ENCODE measurements at regions not wholly inside any gene's neighbourhood (a gene's known extent, or its start where the extent isn't known, plus 50 kb on each side); places are given as distances from the start of the nearest gene placed in this dataset.

DNA sequence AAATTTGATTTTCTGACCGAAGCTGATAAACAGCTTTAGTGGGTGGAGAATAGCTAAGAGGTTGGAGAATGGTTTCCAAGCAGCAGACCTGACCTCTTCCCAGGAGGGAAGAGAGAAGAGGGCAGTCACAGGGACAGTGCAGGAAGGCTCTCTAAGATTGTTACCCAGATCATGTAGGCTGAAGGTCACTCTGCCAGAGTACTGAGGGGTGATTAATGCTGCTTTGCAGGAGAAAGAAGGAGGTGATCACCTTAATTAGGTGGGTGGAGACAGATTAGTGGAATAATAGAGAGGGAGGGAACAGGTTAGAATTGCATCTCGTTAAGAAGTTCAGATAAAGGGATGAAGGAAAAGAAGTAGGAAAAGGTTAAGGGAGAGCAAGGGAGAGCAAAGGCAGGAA, 440.5 kb downstream of the BRINP1 start:
- H3K36me3 ChIP-seq (ENCODE audit: control insufficient read depth, insufficient read depth, low read length): no peaks in the 10 kb centered on the region
- POLR2A ChIA-PET: no interaction called here
- Mint-ChIP-seq H3K4me3 (ENCODE audit: unreplicated experiment) (no peak overlapping the region), H3K36me3 (ENCODE audit: insufficient read depth, unreplicated experiment) (no peaks in the 10 kb centered on the region), H3K27me3 (ENCODE audit: insufficient read depth, unreplicated experiment) (peaks cover 5% of the 10 kb centered on the region), H3K27ac (ENCODE audit: unreplicated experiment) (no peak overlapping the region), H3K4me1 (ENCODE audit: low read depth, unreplicated experiment) (no peaks in the 10 kb centered on the region), H3K9me3 (ENCODE audit: unreplicated experiment) (no peaks in the 10 kb centered on the region)
- CTCF ChIA-PET: no interaction called here
- DNase-seq: no peak
- TF ChIP-seq, protein P1, sequence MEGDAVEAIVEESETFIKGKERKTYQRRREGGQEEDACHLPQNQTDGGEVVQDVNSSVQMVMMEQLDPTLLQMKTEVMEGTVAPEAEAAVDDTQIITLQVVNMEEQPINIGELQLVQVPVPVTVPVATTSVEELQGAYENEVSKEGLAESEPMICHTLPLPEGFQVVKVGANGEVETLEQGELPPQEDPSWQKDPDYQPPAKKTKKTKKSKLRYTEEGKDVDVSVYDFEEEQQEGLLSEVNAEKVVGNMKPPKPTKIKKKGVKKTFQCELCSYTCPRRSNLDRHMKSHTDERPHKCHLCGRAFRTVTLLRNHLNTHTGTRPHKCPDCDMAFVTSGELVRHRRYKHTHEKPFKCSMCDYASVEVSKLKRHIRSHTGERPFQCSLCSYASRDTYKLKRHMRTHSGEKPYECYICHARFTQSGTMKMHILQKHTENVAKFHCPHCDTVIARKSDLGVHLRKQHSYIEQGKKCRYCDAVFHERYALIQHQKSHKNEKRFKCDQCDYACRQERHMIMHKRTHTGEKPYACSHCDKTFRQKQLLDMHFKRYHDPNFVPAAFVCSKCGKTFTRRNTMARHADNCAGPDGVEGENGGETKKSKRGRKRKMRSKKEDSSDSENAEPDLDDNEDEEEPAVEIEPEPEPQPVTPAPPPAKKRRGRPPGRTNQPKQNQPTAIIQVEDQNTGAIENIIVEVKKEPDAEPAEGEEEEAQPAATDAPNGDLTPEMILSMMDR (IDR thresholded peaks at IDR 0.05; ENCODE audit: insufficient read depth in 1 of 2, low read depth in 1 of 2, low read length in 1 of 2, severe bottlenecking in 1 of 2, unreplicated experiment in 1 of 2): no peak
- no peak overlapping the region for H3K4me3 ChIP-seq (ENCODE audit: low read depth, low read length)
- intact Hi-C loops (cut with micrococcal nuclease; ENCODE audit: unreplicated experiment): no loop called here
- no peaks in the 10 kb centered on the region for H3K4me1 ChIP-seq
- H3K27me3 ChIP-seq (replicated peaks; ENCODE audit: control insufficient read depth, insufficient read depth, low read length): no peaks in the 10 kb centered on the region
- H3K9me3 ChIP-seq: no peaks in the 10 kb centered on the region
- BruUV-seq (replicated peaks): no TSS peak

DNA sequence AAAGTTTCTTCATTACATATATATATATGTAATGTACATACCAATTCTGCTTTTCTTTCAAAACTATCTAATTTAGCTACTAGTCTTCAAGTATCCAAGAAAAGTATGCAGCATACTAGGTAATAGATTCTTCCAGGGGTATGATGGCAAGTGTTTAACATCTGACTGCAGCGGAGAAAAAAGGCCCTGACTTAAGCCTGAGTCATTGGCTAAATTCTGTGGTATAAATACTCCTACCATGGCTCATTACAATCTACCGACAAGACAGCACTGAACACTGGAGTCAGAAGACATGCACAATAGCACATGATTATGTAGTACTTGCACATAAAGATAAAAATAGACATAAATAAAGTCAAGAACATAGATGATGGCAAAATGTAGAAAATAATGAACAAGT, 439.9 kb downstream of the BRINP1 start:
- no peaks in the 10 kb centered on the region for H3K36me3 ChIP-seq (ENCODE audit: control insufficient read depth, insufficient read depth, low read length)
- no peak overlapping the region for H3K4me3 Mint-ChIP-seq (ENCODE audit: unreplicated experiment)
- H3K9me3 ChIP-seq: no peaks in the 10 kb centered on the region
- no peaks in the 10 kb centered on the region for H3K27me3 ChIP-seq (replicated peaks; ENCODE audit: control insufficient read depth, insufficient read depth, low read length)
- intact Hi-C loops (cut with micrococcal nuclease; ENCODE audit: unreplicated experiment): no loop called here
- H3K36me3 Mint-ChIP-seq (ENCODE audit: insufficient read depth, unreplicated experiment): no peaks in the 10 kb centered on the region
- POLR2A ChIA-PET: no interaction called here
- no peaks in the 10 kb centered on the region for H3K4me1 Mint-ChIP-seq (ENCODE audit: low read depth, unreplicated experiment)
- no TSS peak for BruUV-seq (replicated peaks)
- no peak overlapping the region for H3K27ac Mint-ChIP-seq (ENCODE audit: unreplicated experiment)
- H3K4me1 ChIP-seq: no peaks in the 10 kb centered on the region
- TF ChIP-seq, protein P1 (IDR thresholded peaks at IDR 0.05; ENCODE audit: insufficient read depth in 1 of 2, low read depth in 1 of 2, low read length in 1 of 2, severe bottlenecking in 1 of 2, unreplicated experiment in 1 of 2): no peak
- DNase-seq: no peak
- CTCF ChIA-PET: no interaction called here
- H3K27me3 Mint-ChIP-seq (ENCODE audit: insufficient read depth, unreplicated experiment): peaks cover 8% of the 10 kb centered on the region
- no peak overlapping the region for H3K4me3 ChIP-seq (ENCODE audit: low read depth, low read length)
- H3K9me3 Mint-ChIP-seq (ENCODE audit: unreplicated experiment): no peaks in the 10 kb centered on the region

- intact Hi-C loops (cut with micrococcal nuclease; ENCODE audit: unreplicated experiment): no loop called here
- H3K4me3 Mint-ChIP-seq (ENCODE audit: unreplicated experiment): no peak overlapping the region
- no peak overlapping the region for H3K27ac Mint-ChIP-seq (ENCODE audit: unreplicated experiment)
- TF ChIP-seq, protein P1 (IDR thresholded peaks at IDR 0.05; ENCODE audit: insufficient read depth in 1 of 2, low read depth in 1 of 2, low read length in 1 of 2, severe bottlenecking in 1 of 2, unreplicated experiment in 1 of 2): no peak
- H3K36me3 Mint-ChIP-seq (ENCODE audit: insufficient read depth, unreplicated experiment): no peaks in the 10 kb centered on the region
- Histone ChIP-seq H3K36me3 (ENCODE audit: control insufficient read depth, insufficient read depth, low read length) (no peaks in the 10 kb centered on the region), H3K9me3 (no peaks in the 10 kb centered on the region), H3K27me3 (replicated peaks; ENCODE audit: control insufficient read depth, insufficient read depth, low read length) (no peaks in the 10 kb centered on the region), H3K4me1 (no peaks in the 10 kb centered on the region), H3K4me3 (ENCODE audit: low read depth, low read length) (no peak overlapping the region)
- H3K4me1 Mint-ChIP-seq (ENCODE audit: low read depth, unreplicated experiment): no peaks in the 10 kb centered on the region
- H3K27me3 Mint-ChIP-seq (ENCODE audit: insufficient read depth, unreplicated experiment): peaks cover 8% of the 10 kb centered on the region
- no peaks in the 10 kb centered on the region for H3K9me3 Mint-ChIP-seq (ENCODE audit: unreplicated experiment)
- ChIA-PET POLR2A (no interaction called here), CTCF (no interaction called here)
- no TSS peak for BruUV-seq (replicated peaks)
- DNase-seq: no peak
Measured at GRCh38 chr9:118931941-118932340, 437.3 kb downstream of the BRINP1 start.

Measured in Caco-2 (cell line).